A673 (cell line): ENCODE measurements at regions not wholly inside any gene's neighbourhood (a gene's known extent, or its start where the extent isn't known, plus 50 kb on each side); places are given as distances from the start of the nearest gene placed in this dataset.

Experiments used
- EZH2 ChIP-seq: fragments of 200-600 bp; sonication (generic); IDR thresholded peaks from 2 replicates; pipeline ENCODE4 v1.6.1; 2017; ENCODE audit warnings: borderline replicate concordance, low read depth, mild to moderate bottlenecking, mixed read lengths, antibody characterized with exemption, low read length; ENCODE audit not compliant: poor library complexity, severe bottlenecking
- TF ChIP-seq, protein P1 (sequence below): fragments of 300-800, 200-600 bp; sonication (generic); conservative IDR thresholded peaks from 2 replicates; pipeline ENCODE4 v1.5.1; 2017; ENCODE audit warnings: low read depth, mild to moderate bottlenecking, antibody characterized with exemption, low read length, moderate library complexity, mixed read lengths

DNA sequence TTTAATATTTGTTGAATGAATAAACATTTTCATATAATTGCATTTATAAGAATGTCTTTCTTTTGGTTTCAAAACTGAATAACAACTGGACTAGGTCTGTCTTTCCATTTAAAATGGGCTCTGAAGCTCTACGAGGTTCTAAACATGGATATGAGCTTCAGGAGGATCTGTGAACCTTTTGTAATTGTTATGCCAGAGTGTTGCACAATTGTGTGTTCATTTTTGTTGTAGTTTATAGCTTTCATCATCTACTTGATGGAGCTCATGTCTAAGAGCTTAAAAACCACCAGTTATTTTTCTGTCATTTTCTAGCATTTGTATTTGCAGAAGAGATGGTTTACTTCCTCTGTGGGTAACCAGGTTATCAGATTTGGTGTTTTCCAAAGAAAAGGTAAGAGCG lies 265.7 kb upstream of the NPY start:
- TF ChIP-seq, protein P1, sequence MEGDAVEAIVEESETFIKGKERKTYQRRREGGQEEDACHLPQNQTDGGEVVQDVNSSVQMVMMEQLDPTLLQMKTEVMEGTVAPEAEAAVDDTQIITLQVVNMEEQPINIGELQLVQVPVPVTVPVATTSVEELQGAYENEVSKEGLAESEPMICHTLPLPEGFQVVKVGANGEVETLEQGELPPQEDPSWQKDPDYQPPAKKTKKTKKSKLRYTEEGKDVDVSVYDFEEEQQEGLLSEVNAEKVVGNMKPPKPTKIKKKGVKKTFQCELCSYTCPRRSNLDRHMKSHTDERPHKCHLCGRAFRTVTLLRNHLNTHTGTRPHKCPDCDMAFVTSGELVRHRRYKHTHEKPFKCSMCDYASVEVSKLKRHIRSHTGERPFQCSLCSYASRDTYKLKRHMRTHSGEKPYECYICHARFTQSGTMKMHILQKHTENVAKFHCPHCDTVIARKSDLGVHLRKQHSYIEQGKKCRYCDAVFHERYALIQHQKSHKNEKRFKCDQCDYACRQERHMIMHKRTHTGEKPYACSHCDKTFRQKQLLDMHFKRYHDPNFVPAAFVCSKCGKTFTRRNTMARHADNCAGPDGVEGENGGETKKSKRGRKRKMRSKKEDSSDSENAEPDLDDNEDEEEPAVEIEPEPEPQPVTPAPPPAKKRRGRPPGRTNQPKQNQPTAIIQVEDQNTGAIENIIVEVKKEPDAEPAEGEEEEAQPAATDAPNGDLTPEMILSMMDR: no peak
- no peak for TF ChIP-seq EZH2
